ENCODE measurements at regions not wholly inside any gene's neighbourhood (a gene's known extent, or its start where the extent isn't known, plus 50 kb on each side); places are given as distances from the start of the nearest gene placed in this dataset.
A peak's percentile ranks its signal among the peaks of the same experiment; 100 is the strongest.
"Not testable (repeated sequence)": the region's sequence is repeated elsewhere in the genome, so short reads cannot be mapped to it uniquely, and the experiment has no call there.

DNA sequence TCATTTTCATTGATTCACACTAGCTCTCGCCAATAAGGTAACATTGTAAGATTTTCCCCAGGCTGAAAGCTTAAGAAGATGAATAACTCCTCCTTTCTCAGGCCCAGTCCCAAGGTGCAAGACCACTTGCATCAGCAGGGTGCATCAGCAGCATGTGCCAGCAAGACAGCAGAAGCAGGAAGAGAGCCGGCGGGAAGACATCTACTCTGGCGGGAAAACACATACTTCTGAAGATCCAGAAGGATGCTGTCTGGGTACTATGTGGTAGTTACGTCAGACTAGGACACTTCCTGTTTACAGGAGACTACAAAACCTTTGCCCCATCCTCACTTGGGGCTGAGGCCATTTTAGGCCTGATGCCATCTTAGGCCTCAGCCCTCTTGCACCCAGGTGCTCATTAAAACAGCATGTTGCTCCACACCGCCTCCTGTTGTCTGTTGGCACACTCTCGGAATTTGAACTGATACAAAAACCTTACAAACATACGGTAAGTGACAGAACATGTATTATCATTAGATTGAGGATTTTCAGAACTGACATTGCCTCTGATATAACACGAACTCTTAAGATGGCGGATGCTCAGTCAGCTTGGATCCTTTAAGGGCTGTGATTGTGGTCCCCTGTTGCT is 886.5 kb upstream of the EPHA5 start:
- DNase-seq (ENCODE audit: low read depth): no peak

DNA sequence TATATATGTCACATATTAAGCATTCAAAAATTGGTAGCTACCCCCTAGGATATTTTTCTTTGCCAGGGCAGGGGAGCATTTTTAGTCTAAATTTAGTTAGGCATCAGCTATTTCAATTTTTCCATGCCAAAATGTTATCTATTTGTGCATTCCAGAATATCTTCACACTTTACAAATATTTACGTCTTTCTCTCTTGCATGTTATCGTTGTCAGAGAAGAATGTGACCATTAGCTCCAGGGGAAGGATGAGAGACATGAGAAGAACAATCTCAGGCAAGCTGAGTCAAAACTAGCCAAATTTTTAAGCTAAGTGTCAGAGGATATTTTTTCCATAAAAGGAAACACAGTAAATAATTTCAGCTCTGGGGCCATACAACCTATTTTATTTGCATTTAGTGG is 885.0 kb upstream of the EPHA5 start:
- DNase-seq (ENCODE audit: low read depth): peak; percentile 82

GRCh38 chr4:66554826-66555225 is 884.5 kb upstream of the EPHA5 start:
- DNase-seq (ENCODE audit: low read depth): peak; percentile 28

- not testable (repeated sequence) for DNase-seq (ENCODE audit: low read depth)
Observed at GRCh38 chr4:66545301-66545700, 875.0 kb upstream of the EPHA5 start.

- no peak for DNase-seq (ENCODE audit: low read depth)
Observed at GRCh38 chr4:66544281-66544680, 874.0 kb upstream of the EPHA5 start.

- peak; percentile 33 for DNase-seq (ENCODE audit: low read depth)
Observed at GRCh38 chr4:66539745-66540144, 869.5 kb upstream of the EPHA5 start.

DNA sequence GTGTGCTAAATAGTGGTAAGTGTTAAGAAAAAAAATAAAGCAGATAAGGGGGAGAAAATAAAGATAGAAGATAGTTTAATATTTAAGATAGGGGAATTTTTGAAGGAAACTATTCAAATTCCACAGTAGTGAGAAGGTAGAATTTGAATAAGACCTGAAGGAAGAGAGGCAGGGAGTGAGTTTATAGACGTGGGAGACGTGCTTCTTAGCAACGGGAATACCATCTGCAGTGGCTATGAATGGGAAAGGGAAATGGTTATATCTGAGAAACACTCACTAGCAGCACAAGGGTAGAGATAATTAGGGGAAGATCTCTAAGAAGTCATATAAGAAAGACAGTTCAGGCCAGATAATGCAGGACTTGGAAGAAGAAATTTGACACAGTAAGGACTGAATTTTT is 854.5 kb upstream of the EPHA5 start:
- peak; percentile 7 for DNase-seq (ENCODE audit: low read depth)

- no peak for DNase-seq (ENCODE audit: low read depth)
Observed at GRCh38 chr4:66522244-66522643, 852.0 kb upstream of the EPHA5 start.

DNA sequence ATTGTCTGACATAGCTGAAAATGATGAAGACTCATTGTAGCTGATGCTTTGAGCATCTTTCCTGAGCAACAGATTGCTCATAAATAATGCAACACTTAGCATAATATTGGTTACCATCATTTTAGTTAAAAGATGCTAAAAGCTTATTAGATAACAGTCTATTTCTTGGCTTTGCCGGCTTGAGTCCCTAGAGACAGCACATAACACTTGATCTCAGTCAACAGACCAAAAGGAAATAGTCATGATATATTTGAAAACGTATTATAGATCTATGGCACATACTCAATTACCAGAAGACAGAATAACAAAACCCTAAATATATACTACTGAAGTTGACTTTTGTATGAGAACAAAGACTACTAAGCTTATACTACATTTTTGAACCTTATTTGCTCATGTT is 846.7 kb upstream of the EPHA5 start:
- DNase-seq (ENCODE audit: low read depth): no peak

GRCh38 chr4:66506985-66507384 is 836.7 kb upstream of the EPHA5 start:
- DNase-seq (ENCODE audit: low read depth): no peak

DNA sequence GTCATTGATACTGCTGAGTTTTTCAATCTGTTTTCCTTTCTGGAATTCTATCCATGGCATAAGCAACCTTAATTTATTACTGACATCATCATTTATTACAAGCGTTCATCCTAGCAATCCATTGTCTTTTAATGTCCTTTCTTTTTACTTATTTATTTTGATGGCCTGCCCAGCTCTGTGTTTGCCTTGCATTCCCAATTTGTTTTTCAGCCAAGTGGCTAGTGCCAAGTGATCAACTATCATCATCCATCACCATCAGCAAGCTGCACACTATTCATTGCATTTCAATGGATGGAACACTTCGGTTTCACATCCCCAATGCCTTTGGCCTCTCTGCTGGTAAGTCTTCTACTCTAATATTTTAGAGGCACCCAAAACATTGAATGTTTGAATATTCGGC is 831.7 kb upstream of the EPHA5 start:
- no peak for DNase-seq (ENCODE audit: low read depth)

- DNase-seq (ENCODE audit: low read depth): no peak
Observed at GRCh38 chr4:66490729-66491128, 820.4 kb upstream of the EPHA5 start.

GRCh38 chr4:66489783-66490452 is 819.6 kb upstream of the EPHA5 start:
- peak; percentile 80 for DNase-seq (ENCODE audit: low read depth)

DNA sequence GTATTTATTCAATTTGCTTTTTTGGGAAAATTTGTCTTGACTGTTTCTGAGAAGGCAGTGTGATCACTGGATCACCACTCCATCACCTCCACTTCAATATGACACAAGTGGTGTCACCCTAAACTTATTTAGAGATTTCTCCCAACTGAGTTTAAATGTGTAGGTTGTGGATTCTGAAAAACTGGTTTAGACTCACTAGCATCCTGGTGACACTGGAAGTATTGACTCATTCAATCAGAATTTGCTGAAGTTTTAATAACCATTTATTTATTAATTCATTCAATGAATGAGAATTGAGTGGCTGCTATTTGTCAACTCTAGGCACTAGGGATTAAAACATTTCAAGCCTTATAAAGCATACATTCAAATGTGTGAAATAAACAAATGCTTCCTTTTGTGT is 819.1 kb upstream of the EPHA5 start:
- no peak for DNase-seq (ENCODE audit: low read depth)

- no peak for DNase-seq (ENCODE audit: low read depth)
Observed at GRCh38 chr4:66486068-66486467, 815.8 kb upstream of the EPHA5 start.

DNA sequence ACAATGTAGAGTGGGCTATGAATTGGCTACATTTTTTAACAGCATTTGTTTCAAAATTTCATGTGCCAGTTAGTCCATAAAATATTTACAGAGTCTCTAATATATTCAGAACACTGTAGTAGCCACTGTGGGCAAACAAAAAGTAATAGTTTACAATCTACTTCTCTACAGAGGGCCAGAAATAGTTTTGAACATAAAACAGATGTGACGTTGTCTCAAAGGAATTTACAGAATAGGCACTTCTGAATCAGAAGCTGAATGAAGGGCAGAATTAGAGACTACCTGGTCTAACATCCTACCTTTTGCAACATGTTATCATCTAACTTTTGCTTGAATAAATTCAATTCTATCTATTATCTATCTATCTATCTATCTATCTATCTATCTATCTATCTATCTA is 811.9 kb upstream of the EPHA5 start:
- DNase-seq (ENCODE audit: low read depth): no peak

DNA sequence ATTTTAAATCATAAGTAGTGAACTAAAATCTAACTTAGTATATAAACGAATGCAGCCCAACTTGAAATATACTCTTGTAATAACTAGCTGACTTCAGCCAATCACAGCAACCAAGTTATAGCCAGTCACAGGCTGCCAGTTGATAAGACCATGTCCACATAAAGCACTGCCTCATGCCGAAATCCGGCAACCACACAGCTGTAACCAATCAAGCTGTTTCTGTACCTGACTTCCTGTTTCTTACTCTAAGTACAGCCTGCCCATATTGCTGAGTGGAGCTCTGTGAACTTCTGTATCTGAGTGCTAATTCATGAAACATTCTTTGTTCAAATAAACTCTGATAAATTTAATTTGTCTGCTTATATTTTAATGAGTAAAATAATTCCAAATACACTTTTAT is 805.3 kb upstream of the EPHA5 start:
- peak; percentile 50 for DNase-seq (ENCODE audit: low read depth)

GRCh38 chr4:66465111-66465510 is 794.8 kb upstream of the EPHA5 start:
- peak; percentile 43 for DNase-seq (ENCODE audit: low read depth)

- DNase-seq (ENCODE audit: low read depth): not testable (repeated sequence)
Observed at GRCh38 chr4:66462890-66463289, 792.6 kb upstream of the EPHA5 start.

DNA sequence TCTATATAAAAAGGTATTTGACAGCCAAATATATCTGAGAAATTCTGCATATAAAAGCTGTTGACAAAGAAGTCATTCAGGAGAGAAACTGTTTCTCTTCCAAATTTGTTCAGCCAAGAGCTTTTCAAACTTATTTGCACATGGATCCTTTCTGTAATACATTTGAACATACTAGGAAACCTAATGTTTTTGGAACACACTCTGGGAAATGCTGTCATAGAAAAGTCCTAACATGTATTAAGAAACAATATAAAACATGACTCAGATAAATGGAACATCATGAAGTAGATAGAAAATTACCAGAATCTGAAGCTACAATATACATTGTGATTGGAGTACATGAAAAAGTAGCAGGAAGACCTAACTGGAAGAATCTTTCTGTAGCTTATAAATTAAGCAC is 781.5 kb upstream of the EPHA5 start:
- DNase-seq (ENCODE audit: low read depth): no peak

DNA sequence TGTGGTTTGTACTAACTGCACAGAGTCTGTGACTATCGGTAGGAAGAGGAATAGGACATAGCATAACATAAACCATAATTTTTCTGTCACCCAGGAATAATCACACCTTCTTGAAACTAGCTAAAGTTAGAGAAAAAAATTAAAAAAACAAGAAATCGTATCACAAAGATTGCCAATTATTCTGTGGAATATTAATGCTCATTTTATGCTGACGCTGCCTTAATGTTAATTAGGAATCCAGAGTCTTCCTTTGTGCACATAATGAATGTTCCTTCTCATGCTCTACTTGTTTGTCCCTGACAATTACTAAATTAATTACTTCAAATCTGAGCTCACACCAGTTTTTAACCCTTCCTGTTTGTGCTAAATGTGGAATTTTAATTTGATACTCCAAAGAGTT is 772.7 kb upstream of the EPHA5 start:
- DNase-seq (ENCODE audit: low read depth): no peak

GRCh38 chr4:66439508-66439907 is 769.2 kb upstream of the EPHA5 start:
- no peak for DNase-seq (ENCODE audit: low read depth)

DNA sequence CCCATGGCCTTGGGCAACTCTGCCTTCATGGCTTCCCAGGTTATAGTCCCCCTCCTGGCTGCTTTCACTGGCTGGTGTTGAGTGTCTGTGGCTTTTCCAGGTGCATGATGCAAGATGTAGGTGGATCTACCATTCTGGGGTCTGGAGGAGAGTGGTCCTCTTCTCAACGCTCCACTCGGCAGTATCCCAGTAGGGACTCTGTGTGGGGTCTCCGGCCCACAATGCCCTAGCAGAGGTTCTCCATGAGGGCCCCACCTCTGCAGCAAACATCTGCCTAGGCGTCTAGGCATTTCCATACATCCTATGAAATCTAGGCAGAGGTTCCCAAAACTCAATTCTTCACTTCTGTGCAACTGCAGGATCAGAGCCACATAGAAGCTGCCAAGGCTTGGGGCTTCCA is 763.4 kb upstream of the EPHA5 start:
- DNase-seq (ENCODE audit: low read depth): no peak

- DNase-seq (ENCODE audit: low read depth): peak; percentile 70
Observed at GRCh38 chr4:66430856-66431255, 760.6 kb upstream of the EPHA5 start.
